ENCODE measurements at regions not wholly inside any gene's neighbourhood (a gene's known extent, or its start where the extent isn't known, plus 50 kb on each side); places are given as distances from the start of the nearest gene placed in this dataset.

- TF ChIP-seq POLR2A (IDR thresholded peaks at IDR 0.05; ENCODE audit: low read length) (no peak), GATA1 (IDR thresholded peaks at IDR 0.05; ENCODE audit: low read depth, low read length) (no peak)
Measured at GRCh38 chr13:66137384-66137783, 1092.8 kb downstream of the PCDH9 start.
